ENCODE measurements at regions not wholly inside any gene's neighbourhood (a gene's known extent, or its start where the extent isn't known, plus 50 kb on each side); places are given as distances from the start of the nearest gene placed in this dataset.
"Not testable (repeated sequence)": the region's sequence is repeated elsewhere in the genome, so short reads cannot be mapped to it uniquely, and the experiment has no call there.

- Mint-ChIP-seq H3K4me3 (ENCODE audit: unreplicated experiment) (no peak overlapping the region), H3K27me3 (ENCODE audit: unreplicated experiment) (peaks cover 2% of the 10 kb centered on the region), H3K4me1 (ENCODE audit: unreplicated experiment) (no peaks in the 10 kb centered on the region), H3K9me3 (ENCODE audit: unreplicated experiment) (no peaks in the 10 kb centered on the region), H3K27ac (ENCODE audit: unreplicated experiment) (no peak overlapping the region), H3K36me3 (ENCODE audit: unreplicated experiment) (no peaks in the 10 kb centered on the region)
- no peak for DNase-seq (ENCODE audit: extremely low spot score, unreplicated experiment)
- TF ChIP-seq, protein P1, sequence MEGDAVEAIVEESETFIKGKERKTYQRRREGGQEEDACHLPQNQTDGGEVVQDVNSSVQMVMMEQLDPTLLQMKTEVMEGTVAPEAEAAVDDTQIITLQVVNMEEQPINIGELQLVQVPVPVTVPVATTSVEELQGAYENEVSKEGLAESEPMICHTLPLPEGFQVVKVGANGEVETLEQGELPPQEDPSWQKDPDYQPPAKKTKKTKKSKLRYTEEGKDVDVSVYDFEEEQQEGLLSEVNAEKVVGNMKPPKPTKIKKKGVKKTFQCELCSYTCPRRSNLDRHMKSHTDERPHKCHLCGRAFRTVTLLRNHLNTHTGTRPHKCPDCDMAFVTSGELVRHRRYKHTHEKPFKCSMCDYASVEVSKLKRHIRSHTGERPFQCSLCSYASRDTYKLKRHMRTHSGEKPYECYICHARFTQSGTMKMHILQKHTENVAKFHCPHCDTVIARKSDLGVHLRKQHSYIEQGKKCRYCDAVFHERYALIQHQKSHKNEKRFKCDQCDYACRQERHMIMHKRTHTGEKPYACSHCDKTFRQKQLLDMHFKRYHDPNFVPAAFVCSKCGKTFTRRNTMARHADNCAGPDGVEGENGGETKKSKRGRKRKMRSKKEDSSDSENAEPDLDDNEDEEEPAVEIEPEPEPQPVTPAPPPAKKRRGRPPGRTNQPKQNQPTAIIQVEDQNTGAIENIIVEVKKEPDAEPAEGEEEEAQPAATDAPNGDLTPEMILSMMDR (IDR thresholded peaks at IDR 0.05) = no peak
Observed at GRCh38 chr2:4976407-4976806, 715.8 kb upstream of the SOX11 start.

DNA sequence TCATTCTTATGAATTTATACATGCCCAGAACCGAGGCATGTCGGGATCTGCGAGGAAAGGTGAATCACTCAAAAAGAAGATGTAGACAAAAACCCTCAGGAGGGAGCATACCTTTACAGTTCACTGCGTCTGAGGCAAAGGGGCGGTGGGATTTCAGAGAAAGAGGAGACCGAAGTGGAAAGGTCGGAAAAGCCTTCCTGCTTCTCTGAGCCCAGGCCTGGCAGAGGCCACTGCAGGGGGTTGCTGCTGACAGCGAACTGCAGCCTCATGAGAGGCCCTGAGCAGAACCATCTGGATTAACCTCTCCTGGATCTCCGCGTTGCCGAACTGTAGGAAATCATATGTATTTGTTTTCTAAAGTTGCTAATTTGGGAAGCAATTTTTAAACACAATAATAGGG, 713.1 kb upstream of the SOX11 start:
- no peaks in the 10 kb centered on the region for H3K36me3 Mint-ChIP-seq (ENCODE audit: unreplicated experiment)
- no peak overlapping the region for H3K27ac Mint-ChIP-seq (ENCODE audit: unreplicated experiment)
- peaks cover 2% of the 10 kb centered on the region for H3K27me3 Mint-ChIP-seq (ENCODE audit: unreplicated experiment)
- H3K4me3 Mint-ChIP-seq (ENCODE audit: unreplicated experiment) = no peak overlapping the region
- no peaks in the 10 kb centered on the region for H3K9me3 Mint-ChIP-seq (ENCODE audit: unreplicated experiment)
- H3K4me1 Mint-ChIP-seq (ENCODE audit: unreplicated experiment) = no peaks in the 10 kb centered on the region
- no peak for DNase-seq (ENCODE audit: extremely low spot score, unreplicated experiment)
- TF ChIP-seq, protein P1 (IDR thresholded peaks at IDR 0.05) = no peak

DNA sequence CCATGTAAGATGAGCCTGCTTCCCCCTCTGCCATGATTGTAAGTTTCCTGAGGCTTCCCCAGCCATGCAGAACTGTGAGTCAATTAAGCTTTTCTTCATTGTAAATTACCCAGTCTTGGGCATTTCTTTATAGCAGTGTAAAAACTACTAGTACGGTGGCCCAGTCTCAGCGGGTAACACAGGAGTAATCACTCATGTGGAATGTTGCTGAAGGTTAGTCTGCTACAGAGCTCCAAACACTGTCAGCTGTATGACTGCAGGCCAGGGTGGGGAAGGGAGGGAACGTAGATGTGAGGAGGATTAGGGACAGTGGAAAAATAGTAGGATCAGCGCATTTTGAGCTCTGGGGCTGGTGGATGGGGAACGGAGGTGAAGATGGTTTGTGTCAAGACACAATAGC, 711.2 kb upstream of the SOX11 start:
- no peaks in the 10 kb centered on the region for H3K4me1 Mint-ChIP-seq (ENCODE audit: unreplicated experiment)

DNA sequence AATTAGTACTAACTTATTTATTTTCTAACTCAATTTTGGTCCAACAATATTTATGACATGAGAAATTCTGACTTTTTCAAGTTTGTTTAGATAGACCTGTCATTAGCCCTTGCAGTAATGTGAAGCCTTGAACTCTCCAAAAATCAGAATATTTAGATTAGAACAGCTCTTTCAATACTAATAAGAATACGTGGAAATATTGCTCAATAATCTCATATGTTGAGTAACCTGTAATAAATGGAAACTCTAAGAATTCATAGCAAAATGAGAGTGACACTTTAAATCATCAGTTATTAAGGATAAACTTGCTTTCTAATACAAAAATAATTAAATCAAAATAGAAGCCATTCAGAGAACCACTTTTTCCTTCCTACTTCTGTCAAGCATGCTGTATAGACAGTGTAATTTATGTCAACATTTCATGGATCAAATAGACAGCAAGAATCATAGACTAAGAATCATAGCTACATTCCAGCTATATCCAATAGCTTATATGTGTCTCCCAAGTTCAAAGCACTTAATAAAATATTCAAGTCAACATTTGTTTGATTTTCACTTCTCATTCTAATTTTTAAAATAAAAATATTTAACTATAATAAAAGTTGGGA, 710.3 kb upstream of the SOX11 start:
- Mint-ChIP-seq H3K9me3 (ENCODE audit: unreplicated experiment) (no peaks in the 10 kb centered on the region), H3K4me3 (ENCODE audit: unreplicated experiment) (no peak overlapping the region), H3K4me1 (ENCODE audit: unreplicated experiment) (no peaks in the 10 kb centered on the region), H3K27ac (ENCODE audit: unreplicated experiment) (no peak overlapping the region), H3K36me3 (ENCODE audit: unreplicated experiment) (no peaks in the 10 kb centered on the region), H3K27me3 (ENCODE audit: unreplicated experiment) (peaks cover 2% of the 10 kb centered on the region)
- DNase-seq (ENCODE audit: extremely low spot score, unreplicated experiment) = no peak
- TF ChIP-seq, protein P1 (IDR thresholded peaks at IDR 0.05) = no peak

More for the DNA sequence above, 711.2 kb upstream of the SOX11 start:
- H3K9me3 Mint-ChIP-seq (ENCODE audit: unreplicated experiment) = no peaks in the 10 kb centered on the region
- H3K4me3 Mint-ChIP-seq (ENCODE audit: unreplicated experiment) = no peak overlapping the region
- no peak for DNase-seq (ENCODE audit: extremely low spot score, unreplicated experiment)
- no peaks in the 10 kb centered on the region for H3K36me3 Mint-ChIP-seq (ENCODE audit: unreplicated experiment)
- peaks cover 2% of the 10 kb centered on the region for H3K27me3 Mint-ChIP-seq (ENCODE audit: unreplicated experiment)
- H3K27ac Mint-ChIP-seq (ENCODE audit: unreplicated experiment) = no peak overlapping the region
- TF ChIP-seq, protein P1 (IDR thresholded peaks at IDR 0.05) = no peak

- H3K27me3 Mint-ChIP-seq (ENCODE audit: unreplicated experiment); DNase-seq (ENCODE audit: extremely low spot score, unreplicated experiment); H3K36me3 Mint-ChIP-seq (ENCODE audit: unreplicated experiment); H3K4me3 Mint-ChIP-seq (ENCODE audit: unreplicated experiment); H3K9me3 Mint-ChIP-seq (ENCODE audit: unreplicated experiment); H3K4me1 Mint-ChIP-seq (ENCODE audit: unreplicated experiment); H3K27ac Mint-ChIP-seq (ENCODE audit: unreplicated experiment): not testable (repeated sequence)
Observed at GRCh38 chr2:4988444-4988843, 703.7 kb upstream of the SOX11 start.

GRCh38 chr2:4992226-4992625, 700.0 kb upstream of the SOX11 start:
- no peak for DNase-seq (ENCODE audit: extremely low spot score, unreplicated experiment)

More at GRCh38 chr2:4992226-4992625, 700.0 kb upstream of the SOX11 start:
- no peaks in the 10 kb centered on the region for H3K36me3 Mint-ChIP-seq (ENCODE audit: unreplicated experiment)
- H3K9me3 Mint-ChIP-seq (ENCODE audit: unreplicated experiment) = no peaks in the 10 kb centered on the region
- no peaks in the 10 kb centered on the region for H3K27me3 Mint-ChIP-seq (ENCODE audit: unreplicated experiment)
- no peaks in the 10 kb centered on the region for H3K4me1 Mint-ChIP-seq (ENCODE audit: unreplicated experiment)
- no peak overlapping the region for H3K4me3 Mint-ChIP-seq (ENCODE audit: unreplicated experiment)
- TF ChIP-seq, protein P1 (IDR thresholded peaks at IDR 0.05) = peak; percentile 17
- H3K27ac Mint-ChIP-seq (ENCODE audit: unreplicated experiment) = no peak overlapping the region

Measured in osteocyte (in vitro differentiated cells).